ENCODE measurements at regions not wholly inside any gene's neighbourhood (a gene's known extent, or its start where the extent isn't known, plus 50 kb on each side); places are given as distances from the start of the nearest gene placed in this dataset.

DNA sequence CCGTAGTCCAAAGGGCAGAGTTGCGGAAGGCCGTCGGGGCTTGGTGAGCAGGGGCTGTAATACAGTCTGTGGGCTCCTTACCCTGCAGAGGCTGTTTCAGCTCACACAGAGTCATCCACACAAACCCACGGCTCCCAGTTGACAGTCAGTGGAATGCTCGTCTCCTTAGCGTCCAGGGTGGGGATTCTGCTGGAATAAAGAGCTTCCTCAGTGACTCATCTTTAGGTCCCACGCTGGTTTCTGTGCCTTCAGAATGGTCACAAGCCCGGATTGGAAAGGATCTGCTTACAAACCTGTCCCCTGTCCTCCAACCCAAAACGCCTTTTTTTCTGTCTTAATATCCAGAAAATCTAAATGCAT, 201.3 kb upstream of the TPM1 start:
- TF ChIP-seq, protein P1, sequence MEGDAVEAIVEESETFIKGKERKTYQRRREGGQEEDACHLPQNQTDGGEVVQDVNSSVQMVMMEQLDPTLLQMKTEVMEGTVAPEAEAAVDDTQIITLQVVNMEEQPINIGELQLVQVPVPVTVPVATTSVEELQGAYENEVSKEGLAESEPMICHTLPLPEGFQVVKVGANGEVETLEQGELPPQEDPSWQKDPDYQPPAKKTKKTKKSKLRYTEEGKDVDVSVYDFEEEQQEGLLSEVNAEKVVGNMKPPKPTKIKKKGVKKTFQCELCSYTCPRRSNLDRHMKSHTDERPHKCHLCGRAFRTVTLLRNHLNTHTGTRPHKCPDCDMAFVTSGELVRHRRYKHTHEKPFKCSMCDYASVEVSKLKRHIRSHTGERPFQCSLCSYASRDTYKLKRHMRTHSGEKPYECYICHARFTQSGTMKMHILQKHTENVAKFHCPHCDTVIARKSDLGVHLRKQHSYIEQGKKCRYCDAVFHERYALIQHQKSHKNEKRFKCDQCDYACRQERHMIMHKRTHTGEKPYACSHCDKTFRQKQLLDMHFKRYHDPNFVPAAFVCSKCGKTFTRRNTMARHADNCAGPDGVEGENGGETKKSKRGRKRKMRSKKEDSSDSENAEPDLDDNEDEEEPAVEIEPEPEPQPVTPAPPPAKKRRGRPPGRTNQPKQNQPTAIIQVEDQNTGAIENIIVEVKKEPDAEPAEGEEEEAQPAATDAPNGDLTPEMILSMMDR (IDR thresholded peaks at IDR 0.05 in 8 of 11, conservative IDR thresholded peaks at IDR 0.05 in 3 of 11), result no peak
- TF ChIP-seq POLR2A (IDR thresholded peaks at IDR 0.05) (no peak), POLR2AphosphoS5 (IDR thresholded peaks at IDR 0.05) (no peak)
